HG03103 (cell line): ENCODE measurements at regions not wholly inside any gene's neighbourhood (a gene's known extent, or its start where the extent isn't known, plus 50 kb on each side); places are given as distances from the start of the nearest gene placed in this dataset.

Experiments used
- ATAC-seq: cut with Tn5 transposase; IDR thresholded peaks from one replicate; pipeline ENCODE4 v1.9.1; 2021; ENCODE audit warnings: low read depth; ENCODE audit not compliant: unreplicated experiment

GRCh38 chr2:204104811-204105210, 168.2 kb downstream of the ICOS start:
- no peak for ATAC-seq

DNA sequence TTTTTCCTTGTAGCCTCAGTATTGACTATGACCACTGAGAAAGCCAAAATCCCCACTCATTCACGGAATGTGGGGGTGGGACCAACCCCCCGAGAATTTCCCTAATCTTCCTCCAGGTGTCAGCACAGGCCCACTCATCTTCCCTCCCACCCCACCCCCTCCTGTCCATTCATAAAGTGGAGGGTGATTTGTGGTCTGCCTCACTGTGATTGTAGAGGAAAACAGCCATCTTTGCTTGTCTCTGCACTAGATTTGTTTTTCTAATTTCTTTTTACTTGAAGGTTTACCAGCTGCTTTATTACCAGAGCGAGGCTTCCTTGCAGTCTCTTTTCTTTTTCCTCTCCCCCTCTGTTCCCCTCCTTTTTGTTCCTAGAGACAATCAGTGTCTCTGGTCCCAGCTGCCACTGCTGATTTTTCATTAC, 171.8 kb downstream of the ICOS start:
- ATAC-seq, result peak; percentile 45

- ATAC-seq, result no peak
Observed at GRCh38 chr2:204108781-204109295, 172.3 kb downstream of the ICOS start.

DNA sequence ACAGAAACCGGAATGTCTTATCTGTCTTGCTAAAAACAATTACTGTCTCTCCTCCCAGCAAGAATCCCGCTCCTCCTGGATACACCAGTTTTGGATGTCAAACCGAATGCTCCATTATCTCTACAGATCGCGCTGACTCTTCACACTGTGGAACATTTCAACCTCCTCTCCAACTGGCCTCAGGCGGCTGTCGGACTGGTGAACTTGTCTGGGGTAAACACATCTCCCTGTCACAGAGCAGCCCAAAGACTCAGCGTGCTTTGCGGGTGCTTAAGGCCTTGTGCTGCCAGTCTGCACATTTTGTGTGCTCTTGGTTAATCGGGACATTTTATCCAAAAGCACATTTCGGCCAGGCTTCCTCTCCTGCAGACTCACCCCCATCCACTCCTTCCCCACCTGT, 173.1 kb downstream of the ICOS start:
- no peak for ATAC-seq

GRCh38 chr2:204110338-204110741, 173.8 kb downstream of the ICOS start:
- ATAC-seq, result peak; percentile 93

DNA sequence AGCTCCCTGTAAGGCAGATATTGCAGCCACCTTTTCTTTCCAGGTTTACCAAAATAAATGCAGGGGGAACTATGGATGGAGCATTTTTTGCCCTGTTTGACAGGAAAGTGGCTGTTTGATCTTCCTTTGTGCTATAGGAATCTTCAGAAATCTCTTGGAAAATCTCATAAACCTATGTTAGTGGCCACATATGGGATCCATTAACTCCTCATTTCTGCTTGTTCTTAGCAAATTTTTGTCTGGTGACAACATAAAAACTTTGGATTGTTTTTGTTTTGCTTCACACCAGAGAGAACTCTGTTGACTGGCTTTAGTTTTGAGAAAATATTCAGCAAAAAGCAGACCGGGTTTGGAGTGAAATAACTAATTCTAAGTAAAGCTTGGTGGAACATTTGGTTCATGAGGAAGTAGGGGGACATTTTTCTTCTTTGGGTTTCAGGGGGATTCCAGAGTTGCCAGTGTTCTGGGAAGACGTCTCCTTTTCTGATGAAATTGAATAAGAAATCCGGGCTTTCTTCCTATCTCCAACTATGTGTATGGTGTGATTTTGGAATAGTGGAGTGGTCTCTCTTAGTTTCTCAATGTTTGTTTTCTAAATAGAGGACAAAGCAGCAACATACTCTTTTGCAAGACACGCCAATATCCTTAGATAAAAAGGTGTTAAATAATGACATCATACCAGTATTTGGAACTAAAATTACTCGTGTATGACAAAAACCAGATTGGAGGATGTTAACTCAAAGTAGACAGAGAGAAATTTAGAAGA, 174.4 kb downstream of the ICOS start:
- no peak for ATAC-seq

DNA sequence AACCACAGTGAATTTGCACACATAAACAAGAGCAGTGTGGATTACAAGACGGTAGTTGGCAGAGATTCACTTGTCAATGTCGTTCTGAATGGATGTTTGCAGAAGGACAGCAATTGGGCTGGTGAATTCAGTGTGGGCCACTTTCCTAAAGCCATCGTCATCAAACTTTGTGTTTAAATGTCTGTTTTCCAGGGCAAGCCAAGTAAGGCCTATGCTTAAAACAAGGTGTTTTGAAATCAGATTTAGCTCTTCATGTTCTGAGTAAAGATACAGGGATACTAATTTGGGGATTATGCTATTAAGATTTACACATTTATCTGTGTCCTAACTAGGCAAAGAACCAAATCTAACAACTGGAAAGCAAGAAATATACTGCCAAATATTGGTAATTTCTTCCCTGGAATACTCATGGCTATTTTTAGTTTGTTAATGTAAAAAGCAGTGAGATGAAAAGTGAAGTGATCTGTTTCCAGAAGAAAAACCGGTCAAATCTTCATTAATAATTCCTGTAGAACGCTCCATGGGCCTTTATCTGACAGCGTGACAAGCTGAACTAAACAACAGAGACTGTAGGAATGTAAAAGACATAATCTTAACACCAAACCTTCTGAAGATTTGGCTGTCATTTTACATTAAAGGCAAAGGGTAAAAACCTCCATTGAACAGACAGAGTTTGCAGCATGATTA, 175.7 kb downstream of the ICOS start:
- ATAC-seq, result no peak

- no peak for ATAC-seq
Observed at GRCh38 chr2:204114295-204115136, 178.0 kb downstream of the ICOS start.

DNA sequence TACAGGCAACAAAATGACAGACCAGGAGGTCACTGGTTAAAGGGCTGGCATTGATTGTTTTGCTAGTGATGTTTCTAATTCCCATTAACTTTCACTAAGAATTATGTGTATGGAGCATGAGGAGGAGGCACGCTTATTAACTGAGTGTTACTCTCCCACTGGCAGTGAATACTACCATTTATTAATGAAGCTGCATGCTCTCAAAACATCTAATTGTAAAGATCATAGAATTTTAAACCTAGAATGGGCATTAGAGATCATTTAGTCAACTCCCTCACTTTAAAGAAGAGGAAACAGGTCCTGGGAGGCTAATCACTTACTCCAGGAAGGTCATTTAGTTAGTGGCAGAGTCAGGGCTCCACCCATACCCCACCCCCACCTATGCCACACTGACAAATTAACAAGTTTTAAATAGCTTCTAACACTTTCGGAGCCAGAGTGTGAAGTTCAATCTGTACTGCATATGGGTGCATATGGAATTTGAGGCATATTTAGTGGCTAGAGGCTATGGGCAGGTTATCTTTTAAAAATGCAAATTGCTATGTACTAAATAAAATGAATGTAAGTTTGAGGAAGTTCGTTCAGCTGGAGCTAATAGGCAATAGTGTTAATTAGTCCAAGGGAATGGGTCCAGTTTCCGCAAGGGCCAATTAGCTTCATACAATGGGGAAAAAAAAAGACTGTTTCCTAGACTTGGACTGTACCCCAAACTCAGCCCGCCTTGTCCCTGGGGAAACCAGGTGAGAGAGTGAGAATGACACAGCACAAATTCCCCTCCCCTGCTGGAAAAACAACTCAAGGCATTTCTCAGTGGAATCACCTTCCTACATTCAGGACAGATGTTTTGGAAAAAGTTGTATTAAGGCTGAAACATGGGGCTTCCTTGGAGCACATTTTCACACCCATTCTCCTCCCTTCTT, 178.8 kb downstream of the ICOS start:
- no peak for ATAC-seq

- ATAC-seq, result no peak
Observed at GRCh38 chr2:204116159-204116792, 179.7 kb downstream of the ICOS start.

DNA sequence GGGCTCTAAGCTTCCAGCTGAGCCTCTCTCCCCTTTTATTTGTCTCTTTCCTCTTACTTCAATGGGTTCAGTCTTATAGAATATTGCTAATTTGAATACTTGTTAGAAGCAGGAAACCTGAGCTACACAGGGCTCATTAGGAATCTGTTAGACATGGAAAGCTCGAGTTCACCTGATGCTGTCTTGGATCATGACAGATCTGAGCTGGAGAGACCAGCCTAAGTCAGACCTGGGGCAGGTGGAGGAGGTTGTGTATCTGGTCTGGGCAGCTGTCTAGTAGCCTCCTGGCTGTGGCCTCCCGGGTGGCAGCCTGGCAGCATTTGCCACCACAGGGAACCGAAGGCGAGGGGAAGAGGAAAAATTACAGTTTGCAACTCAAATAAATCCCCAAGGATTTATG, 185.9 kb downstream of the ICOS start:
- ATAC-seq, result no peak

DNA sequence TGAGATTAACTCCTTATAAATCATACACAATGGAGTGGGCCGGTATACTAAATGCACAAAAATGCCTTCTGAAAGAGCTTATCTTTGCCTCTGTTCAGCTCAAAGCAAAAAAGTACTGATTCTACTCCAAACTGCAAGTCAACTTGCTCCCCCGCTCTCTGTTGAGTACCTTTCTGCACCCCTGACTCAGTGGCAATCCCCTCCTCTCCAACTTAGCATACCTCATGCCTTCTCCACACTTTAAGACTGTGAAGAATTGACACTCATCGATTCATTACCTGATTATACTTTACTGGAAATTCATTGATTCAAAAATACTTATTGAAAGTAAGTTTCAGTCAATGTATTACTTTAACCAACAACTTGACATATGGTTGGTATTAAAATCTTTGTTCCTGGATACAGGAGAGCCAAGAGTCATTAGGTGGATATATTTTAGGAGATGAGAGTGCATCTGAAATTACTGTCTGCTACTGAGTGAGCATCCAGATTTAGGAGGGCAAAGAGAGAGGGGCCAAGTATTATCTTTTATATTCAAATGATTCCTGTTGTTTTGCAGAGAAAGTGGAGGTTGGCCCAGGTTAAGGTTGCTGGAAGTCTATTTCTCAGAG, 187.7 kb downstream of the ICOS start:
- ATAC-seq, result no peak

DNA sequence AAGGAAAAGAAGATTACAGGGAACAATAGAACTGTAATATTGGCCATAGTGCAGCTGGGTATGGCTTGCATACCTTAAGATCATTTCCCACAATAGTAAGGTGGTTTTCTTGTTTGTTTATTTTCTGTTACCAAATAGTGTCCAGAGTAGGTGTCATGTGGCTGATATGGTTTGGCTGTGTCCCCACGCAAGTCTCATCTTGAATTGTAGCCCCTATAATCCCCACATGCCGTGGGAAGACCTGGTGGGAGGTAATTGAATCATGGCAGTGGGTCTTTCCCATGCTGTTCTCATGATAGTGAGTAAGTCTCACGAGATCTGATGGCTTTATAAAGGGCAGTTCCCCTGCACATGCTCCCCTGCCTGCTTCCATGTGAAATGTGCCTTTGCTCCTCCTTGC, 190.1 kb downstream of the ICOS start:
- no peak for ATAC-seq

- ATAC-seq, result no peak
Observed at GRCh38 chr2:204127238-204127637, 190.7 kb downstream of the ICOS start.

DNA sequence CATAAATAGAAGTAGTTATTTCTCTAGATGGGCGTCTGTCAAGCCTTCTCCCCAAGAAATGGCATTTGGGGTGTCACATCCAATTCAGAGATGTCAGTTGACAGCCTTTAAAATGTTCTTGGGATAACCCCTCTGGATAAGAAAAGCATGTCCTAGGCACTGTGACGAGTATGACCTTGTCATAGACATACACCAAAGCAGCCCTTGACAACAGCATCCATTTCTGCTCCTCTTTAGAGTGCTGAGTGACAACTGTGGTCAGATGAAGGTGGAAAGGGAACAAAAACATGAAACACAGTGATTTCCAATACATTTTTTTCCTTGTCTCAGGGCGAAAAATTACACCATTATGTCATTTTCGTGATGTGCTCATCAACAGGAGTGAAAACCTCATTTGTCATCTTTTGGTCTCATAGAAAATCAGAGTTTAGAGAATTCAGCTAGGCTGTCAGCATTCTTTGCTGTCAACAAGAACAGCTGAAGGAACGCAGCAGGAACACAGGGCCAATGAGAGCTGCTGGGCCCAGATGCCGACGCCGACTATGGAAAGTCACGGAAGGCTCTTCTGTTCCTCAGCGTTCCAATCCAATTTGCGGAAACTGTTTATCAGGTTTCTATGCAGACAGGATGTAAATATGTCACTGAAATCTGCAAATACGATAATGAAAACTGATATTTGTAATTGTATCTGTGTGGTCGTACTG, 193.2 kb downstream of the ICOS start:
- ATAC-seq, result no peak

DNA sequence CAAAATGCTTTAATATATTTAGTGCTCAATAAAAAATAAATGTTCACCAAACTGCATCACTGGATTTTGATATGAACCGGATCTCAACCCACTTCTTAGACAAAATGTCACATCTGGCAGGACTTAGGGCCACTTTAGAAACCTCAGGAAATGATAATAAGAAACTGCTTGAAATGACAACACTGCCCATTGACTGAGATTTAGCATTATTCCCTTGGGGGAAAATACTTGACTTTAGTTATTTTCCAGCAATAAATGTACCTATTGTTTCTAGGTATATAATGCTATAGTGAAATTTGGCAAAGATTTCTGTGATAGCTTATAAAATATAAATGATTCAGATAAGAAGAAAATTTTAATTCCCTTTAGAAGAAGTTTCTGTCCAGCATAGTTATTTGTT, 195.1 kb downstream of the ICOS start:
- no peak for ATAC-seq

DNA sequence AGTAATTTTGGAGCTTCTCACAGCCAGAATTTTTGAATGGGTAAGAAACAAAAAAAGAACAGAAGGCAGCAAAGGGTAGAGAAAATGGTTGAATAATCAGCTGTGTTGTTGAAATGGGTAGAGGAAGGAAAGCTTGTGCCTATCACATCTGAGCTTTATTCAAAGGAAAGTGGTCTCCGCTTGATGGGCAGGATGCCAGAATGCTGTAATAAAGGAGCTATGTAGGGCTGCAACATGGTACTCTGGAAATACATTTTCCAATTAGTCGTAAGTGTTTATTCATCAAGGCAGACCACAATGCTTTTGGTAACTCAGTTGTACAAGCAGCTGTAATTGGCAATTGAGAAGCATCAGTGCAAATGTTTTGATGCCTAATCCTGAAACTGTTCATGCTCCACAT, 196.9 kb downstream of the ICOS start:
- ATAC-seq, result no peak

- ATAC-seq, result no peak
Observed at GRCh38 chr2:204134421-204134820, 197.9 kb downstream of the ICOS start.

GRCh38 chr2:204135752-204136151, 199.2 kb downstream of the ICOS start:
- no peak for ATAC-seq
